HCEC 1CT (cell line): ENCODE measurements at regions not wholly inside any gene's neighbourhood (a gene's known extent, or its start where the extent isn't known, plus 50 kb on each side); places are given as distances from the start of the nearest gene placed in this dataset.
"Not testable (repeated sequence)": the region's sequence is repeated elsewhere in the genome, so short reads cannot be mapped to it uniquely, and the experiment has no call there.

Source experiments
- DNase-seq: peaks from one replicate; pipeline ENCODE4 v3.0.0-alpha.2; 2017

DNA sequence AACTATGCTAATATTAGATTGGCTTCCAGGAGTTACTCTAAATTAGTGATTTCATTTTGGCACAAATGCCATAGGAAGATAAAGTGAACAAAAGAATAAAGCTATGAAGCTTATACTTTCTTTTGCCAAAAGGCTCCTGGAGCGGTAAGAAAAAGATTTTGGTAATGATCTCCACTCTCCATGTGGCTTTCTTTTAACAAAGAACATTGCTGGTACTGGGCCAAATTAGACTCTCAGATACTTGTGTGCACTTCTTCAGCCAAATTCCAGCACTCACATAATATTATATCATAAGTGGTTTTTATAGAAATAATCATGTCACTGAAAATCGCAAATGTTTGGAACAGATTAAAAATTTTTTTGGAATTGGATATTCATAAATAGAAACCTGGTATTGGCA lies 142.4 kb upstream of the FGF13 start:
- DNase-seq = no peak

DNA sequence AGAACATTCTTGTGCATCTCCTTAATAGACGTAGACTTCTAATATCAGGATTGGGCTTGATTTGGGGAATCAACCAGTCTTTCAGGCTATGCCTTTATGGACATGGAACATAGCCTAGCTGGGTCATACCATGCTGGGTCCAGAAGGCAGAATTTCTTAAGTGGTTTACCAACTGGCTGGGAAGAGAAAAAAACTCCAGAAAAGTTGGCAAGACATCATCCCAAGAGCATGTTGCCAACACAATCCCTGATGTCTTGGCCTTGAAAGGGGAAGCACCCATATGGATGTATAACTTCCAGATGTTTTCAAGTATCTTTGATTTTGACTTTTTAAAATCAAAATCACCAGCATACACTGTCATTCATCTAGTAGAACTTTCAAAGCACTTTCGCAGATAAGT lies 138.0 kb upstream of the FGF13 start:
- no peak for DNase-seq

DNA sequence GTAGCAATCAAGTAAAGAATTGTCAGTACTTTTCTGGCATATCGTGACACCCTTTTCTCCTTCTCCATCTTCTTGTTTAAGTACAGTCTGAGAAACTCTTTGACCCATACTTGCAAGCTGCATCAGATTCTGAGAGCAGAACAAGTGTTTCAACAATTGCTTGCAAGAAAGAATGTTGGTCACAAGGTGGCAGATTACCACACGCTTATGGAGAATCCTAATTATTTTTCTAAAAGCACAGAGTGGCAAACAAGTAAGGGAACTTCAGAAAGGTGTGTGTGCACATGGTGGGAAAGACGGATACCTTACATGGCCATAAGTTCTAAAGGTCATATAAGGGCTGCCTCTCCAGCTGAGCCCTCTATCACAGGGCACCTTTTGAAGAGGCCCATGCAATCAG lies 136.4 kb upstream of the FGF13 start:
- no peak for DNase-seq

DNA sequence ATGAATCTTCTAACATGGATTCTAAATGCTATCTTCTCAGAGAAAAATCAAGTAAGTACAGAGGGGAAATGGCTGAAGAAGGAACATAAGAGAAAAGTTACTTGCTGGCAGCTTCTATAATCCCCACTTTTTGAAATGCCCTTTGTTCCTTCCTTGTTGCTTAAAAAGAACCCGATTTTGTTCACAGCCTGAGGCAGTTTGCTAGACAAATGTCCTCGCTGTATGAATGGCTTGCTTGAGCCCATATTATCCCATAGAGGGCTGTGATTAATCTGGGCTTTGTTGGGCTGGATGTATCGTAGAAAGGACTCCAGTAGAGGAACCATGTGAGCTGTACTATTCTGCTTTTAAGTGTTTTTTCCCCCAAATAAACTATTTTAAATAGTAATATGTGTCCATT lies 134.3 kb upstream of the FGF13 start:
- no peak for DNase-seq

DNA sequence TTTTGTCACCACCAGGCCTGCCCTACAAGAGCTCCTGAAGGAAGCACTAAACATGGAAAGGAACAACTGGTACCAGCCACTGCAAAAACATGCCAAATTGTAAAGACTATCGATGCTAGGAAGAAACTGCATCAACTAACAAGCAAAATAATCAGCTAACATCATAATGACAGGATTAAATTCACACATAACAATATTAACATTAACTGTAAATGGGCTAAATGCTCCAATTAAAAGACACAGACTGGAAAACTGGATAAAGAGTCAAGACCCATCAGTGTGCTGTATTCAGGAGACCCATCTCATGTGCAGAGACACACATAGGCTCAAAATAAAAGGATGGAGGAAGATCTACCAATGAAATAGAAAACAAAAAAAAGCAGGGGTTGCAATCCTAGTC lies 95.9 kb upstream of the FGF13 start:
- DNase-seq = not testable (repeated sequence)

DNA sequence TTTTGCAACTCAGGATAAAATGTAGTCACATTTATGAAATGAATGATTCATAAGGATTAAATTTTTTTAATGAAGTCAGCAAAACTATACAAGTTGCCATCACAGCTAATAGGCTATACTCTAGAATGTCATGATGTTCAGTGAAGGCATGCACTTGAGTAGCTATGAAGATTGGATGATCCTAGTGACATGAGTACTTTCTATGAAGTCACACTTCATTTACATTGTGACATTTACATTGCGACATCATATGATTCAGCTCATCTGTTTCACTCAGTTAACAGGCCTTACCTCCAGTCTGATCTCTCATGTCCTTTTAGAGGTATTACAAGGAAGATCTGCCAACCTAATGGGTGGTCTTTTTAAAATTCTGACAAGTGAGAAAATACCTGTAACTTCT lies 82.7 kb upstream of the FGF13 start:
- no peak for DNase-seq

DNA sequence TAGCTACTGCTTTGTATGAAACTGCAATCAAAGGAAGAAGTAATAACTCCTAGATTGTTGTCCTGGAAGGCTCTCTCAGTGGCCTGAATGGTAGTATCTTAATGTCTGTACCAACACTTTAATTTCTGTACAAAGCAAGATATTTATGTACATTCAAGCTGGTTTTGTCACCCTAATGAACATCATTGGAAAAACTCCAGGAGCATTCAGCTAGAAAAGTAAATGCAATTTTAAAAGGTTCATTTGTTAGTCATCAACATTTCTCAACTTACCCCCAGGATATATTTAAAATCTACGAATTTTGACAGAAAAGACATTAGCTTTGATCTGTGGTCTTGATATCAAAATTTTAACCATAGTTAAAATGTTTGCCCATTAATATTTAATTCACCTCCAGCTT lies 80.0 kb upstream of the FGF13 start:
- DNase-seq = no peak

DNA sequence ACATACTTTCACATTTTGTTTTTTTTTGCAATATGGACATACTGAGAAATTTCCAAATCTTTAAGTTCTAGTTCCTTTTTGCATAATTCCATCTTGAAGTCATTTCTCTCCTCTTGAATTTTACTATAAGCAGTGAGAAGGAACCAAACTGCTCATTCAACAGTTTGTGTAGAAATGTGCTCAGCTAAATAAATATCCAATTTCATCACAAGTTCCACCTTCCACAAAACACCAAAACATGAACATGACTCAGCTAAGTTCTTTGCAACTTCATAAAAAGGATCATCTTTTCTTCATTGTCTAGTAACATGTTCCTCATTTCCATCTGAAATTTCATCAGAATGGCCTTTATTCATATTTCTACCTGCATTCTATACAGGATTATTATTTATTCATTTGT lies 77.3 kb upstream of the FGF13 start:
- DNase-seq = no peak

DNA sequence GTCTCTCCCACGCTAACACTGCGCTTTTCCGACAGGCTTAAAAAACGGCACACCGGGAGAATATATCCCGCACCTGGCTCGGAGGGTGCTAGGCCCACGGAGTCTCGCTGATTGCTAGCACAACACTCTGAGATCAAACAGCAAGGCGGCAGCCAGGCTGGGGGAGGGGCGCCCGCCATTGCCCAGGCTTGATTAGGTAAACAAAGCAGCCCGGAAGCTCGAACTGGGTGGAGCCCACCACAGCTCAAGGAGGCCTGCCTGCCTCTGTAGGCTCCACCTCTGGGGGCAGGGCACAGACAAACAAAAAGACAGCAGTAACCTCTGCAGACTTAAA lies 67.0 kb upstream of the FGF13 start:
- DNase-seq = not testable (repeated sequence)

DNA sequence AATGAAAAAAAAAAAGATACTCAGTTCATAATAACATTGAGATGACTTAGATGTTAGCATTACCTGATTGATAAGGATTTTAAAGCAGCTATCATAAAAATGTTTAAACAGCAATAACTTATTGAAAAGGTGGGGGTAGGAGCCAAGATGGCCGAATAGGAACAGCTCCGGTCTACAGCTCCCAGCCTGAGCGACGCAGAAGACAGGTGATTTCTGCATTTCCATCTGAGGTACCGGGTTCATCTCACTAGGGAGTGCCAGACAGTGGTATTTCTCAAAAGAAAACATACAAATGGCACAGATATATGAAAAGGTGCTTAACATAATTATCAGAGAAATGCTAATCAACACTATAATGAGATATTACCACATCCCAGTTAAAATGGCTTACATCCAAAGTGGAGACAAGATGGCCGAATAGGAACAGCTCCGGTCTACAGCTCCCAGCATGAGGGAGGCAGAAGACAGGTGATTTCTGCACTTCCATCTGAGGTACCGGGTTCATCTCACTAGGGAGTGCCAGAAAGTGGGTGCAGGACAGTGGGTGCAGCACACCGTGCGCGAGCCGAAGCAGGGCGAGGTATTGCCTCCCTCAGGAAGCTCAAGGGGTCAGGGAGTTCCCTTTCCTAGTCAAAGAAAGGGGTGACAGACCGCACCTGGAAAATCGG lies 66.5 kb upstream of the FGF13 start:
- DNase-seq = not testable (repeated sequence)

DNA sequence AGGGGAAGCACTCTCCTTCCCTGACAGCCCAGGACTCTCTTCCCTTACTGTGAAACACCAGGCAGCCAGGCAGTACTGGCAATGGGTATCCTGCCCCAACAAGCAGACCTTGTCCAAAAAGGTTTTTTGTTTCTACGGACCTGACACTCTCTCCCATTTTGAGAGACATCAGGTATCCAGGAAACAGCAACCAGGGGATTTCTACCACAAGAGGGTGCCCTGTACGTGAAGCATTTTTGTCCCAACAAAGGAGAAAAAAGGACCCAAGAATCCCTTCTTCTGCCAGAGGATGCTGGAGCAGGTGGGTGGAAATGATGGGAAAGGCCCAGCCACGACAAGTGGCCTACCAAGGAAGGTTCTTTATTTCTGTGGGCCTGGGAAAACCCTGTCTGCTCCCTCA lies 65.7 kb upstream of the FGF13 start:
- no peak for DNase-seq

DNA sequence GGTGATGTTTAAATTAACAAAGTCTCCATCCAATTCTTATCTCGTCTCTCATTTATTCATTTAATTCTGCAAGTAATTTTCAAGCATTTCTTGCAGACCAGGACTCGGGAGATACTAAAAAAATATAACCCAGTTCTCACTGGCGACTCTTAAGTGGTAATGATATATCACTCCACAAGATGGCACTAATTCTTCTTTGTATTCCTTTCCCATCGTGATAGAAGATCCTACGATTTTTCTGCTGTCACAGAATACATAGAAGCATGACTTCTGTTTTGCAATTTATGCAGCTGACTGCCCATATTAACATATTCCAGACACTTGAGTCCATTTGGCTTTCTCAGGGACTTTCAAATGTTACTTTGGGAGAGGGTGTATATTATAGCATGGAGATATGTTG lies 64.0 kb upstream of the FGF13 start:
- DNase-seq = peak; percentile 33

DNA sequence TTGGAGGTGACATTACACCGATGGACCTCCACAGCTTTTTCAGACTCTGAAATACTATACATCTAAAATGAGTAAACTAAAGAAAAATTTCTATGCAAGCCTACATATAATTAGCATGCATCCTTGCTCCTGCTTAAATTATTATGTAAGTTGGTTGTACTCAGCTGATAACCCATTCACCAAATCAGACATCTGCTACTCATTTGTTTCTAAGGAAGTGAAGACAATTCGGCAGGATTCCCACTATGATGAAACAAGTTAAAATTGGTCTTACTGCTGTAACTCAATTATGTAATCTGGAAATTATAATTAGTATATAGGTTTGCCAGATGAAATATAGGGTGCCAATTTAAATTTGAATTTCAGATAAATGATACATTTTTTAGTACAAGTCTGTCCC lies 59.5 kb upstream of the FGF13 start:
- no peak for DNase-seq

DNA sequence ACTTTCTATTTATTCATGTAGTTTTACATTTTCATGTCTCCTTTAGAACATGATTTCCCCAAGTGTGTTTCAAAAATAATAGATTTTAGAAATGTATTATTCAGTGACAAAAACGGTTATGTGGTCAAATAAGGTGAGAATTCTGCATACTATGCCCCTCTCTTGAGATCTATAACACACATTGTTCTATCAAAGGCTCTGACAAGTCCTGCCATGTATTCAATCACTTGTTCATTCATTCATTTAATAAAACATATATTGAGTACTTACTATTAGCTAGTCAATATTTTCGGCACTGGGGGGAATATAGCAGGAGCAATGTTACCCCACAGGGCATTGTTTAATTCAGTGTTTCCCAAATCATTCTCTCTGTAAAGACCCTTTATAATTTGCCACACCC lies 58.4 kb upstream of the FGF13 start:
- DNase-seq = no peak

DNA sequence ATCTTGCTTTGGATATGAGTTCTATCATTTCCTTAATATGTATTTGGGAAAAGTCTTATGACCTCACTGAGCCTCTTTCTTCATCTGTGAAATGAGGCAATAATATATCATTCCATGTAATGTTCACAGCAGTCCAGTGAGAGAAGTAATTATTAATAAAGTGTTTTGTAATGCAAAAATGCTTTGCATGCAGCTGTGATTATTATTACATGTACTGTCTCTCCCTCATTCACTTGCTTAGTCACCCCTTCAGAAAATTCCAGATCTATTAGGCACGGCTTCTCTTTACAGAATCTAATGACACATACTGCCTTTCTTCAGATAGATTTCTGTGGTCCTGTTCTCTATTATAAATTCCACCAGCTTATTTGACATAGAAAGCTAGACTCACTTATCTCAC lies 53.5 kb upstream of the FGF13 start:
- DNase-seq = peak; percentile 62

DNA sequence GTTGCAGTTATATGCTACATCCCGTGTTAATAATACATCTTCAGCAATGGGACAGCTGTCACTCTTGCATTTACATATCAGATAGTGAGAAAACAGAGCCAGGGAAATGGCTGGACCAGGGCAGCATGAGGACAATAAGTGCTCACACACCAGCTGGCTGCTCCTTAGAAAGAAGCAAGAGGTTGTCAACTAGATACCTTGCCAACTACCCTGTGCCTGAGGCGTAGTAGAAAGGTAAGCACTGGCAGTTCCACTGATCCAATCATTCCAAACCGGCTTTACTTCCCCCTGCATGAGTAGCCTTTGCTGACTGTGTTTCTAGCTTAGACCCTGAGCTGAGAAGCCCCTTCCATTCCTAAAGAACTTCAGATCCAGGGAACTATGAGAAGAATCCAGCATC lies 52.2 kb upstream of the FGF13 start:
- no peak for DNase-seq

DNA sequence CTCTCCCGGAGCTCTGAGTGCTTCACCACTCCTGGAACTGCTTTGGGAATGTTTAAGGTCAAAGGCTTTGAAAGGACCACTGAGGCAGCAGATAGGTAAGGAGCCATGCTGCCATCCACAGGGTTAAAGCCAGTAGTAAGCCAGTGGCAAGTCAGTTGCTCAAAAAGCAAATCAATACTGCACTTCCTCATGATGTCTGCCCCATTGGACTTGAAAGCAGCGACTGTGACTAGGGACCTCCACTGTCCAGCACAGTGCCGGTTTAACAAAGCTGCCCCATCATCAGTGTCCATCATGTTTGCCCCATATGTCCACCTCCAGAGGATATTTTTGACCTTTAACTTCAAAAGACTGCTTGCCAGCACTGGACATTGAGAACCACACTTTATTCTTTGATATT lies 49.9 kb upstream of the FGF13 start:
- no peak for DNase-seq
